GM04503 (cell line): ENCODE measurements at regions not wholly inside any gene's neighbourhood (a gene's known extent, or its start where the extent isn't known, plus 50 kb on each side); places are given as distances from the start of the nearest gene placed in this dataset.
"Not testable (repeated sequence)": the region's sequence is repeated elsewhere in the genome, so short reads cannot be mapped to it uniquely, and the experiment has no call there.

Source experiments
- DNase-seq: peaks from one replicate; pipeline ENCODE4 v3.0.0-alpha.2; 2012; ENCODE audit warnings: low read depth

DNA sequence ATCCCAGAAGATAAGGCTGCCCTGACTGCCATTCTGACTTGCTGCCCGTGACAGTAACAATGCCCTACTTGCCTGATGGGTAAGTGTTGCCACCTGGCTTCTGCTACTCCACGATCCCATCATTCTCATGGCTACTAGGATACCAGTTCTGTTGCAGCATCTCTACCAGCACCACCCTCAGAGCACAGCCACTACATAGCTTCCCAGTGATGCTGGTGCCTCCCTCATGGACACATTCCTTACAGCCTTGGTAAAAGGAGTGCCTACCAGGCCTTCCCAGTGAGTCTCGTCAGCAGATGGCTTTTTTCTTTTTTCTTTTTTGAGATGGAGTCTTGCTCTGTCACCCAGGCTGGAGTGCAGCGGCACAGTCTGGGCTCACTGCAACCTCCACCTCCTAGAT lies 84.4 kb upstream of the CMKLR1 start:
- no peak for DNase-seq

DNA sequence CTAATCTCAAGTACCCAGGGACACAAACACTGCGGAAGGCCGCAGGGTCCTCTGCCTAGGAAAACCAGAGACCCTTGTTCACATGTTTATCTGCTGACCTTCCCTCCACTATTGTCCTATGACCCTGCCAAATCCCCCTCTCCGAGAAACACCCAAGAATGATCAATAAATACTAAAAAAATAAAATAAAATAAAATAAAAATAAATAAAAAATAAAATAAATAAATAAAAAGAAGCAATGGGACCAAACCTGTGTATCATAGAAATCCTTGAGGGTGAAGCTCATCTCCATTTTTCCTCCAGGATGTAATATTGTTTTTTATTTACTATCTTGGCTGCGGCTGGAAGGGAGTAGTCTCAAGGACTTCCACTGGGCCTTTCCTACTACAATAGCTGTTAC lies 82.0 kb upstream of the CMKLR1 start:
- not testable (repeated sequence) for DNase-seq

DNA sequence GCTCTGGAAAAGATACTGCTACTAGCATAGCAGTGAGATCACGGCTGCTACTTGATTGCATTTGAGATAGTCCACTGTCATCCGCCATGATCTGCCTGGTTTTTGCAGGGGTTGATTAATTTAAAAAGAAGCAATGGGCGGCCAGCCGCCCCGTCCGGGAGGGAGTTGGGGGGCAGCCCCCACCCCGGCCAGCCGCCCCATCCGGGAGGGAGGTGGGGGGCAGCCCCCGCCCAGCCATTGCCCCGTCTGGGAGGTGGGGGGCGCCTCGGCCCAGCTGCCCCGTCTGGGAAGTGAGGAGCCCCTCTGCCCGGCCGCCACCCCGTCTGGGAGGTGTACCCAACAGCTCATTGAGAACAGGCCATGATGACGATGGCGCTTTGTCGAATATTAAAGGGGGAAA lies 81.3 kb upstream of the CMKLR1 start:
- not testable (repeated sequence) for DNase-seq

DNA sequence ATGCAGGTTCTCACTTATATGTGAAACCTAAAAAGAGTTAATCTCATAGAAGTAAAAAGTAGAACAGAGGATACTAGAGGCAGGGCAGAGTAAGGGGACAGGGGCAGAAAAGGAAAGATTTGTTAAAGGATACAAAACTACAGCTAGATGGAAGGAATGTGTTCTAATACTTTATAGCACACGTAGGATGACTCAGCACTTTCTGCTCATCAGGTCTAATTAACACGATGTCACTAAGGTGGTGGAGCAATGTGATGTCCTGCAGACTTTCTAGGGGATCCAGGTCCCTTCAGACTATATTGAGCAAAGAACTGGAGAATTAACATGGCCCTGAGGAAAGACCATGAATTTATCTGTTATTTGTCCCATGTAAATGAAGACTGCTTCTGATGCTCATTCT lies 80.8 kb upstream of the CMKLR1 start:
- DNase-seq: no peak

DNA sequence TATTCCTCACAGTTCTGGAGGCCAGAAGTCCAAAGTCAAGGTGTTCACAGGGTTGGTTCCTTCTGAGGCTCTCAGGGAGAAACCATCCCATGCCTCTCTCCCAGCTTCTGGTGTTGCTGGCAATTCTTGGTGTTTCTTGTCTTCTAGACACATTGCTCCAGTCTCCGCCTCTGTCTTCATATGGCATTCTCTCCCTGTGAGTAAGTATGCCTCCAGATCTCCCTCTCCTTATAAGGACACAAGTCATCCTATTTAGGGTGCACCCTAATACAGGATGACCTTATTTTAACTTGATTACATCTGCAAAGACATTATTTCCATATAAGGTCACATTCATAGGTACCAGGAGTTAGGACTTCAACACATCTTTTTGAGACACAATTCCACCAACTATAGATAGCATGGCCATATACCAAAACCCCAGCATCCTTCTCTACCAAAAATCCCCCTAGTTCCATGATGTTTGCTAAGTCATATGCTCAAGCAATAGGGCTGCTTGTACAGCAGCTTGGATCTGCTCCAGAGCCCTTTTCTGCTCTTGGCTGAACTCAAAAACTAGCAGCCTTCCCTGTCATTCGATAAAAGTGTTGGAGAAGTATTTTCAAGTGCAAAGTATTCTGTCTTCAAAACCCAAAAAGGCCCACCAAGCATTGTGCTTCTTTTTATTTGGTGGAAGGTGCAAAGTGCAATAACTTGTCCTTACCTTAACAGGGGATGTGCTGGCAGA lies 79.2 kb upstream of the CMKLR1 start:
- no peak for DNase-seq

DNA sequence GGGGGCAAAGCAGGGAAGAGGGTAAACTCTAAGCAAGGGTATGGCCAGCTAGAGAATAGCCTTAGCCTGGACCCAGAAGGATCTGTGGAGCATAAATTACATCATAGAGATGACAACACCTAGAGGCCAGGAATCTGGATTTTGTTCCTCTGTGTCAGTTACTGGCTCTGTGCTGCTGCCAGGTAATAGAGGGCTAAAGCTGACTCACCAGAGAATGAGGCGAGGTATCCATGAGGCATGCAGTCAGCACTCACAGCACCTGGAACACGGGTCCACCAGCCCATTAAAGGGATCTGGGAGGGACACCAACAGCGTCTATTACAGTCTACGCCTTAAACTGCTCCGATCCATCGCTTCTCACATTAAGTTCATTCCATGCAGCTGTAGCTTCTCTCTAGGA lies 74.9 kb upstream of the CMKLR1 start:
- no peak for DNase-seq

DNA sequence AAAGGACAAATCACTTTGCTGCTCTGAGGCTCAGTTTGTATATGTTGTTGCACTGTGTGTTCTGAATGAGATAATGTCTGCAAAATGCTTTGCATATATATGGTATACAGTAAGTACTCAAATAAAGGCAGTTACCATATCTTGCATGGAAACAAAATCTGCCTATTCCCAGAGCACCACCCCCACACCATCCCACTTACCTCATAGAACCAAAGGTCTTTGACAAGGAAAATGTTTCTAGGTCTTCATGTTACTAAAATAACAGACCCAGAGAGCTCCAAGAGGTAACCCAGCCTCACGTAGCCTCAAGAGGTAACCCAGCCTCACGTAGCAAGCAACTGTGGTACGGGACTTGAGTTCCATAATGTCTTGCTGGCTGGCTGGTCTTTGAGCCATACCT lies 71.6 kb upstream of the CMKLR1 start:
- DNase-seq: no peak

DNA sequence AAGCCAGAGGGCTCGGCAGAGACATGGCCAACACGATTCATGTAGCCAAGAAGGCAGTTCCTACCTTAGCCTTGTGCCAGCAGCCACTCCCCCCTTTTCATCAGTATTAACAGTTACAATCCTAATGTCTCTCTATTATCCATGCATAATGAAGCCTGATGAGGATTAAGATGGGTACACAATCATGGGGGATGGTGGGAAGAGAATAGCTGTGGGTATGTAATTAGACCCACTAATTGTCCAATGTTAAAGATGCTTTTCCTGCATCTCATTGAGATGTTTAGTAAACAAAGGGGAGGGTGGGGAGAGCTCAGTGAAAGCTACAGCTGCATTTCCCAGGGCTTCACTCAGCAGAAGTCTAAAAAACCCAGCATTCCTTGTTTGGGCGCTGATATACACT lies 70.4 kb upstream of the CMKLR1 start:
- no peak for DNase-seq

DNA sequence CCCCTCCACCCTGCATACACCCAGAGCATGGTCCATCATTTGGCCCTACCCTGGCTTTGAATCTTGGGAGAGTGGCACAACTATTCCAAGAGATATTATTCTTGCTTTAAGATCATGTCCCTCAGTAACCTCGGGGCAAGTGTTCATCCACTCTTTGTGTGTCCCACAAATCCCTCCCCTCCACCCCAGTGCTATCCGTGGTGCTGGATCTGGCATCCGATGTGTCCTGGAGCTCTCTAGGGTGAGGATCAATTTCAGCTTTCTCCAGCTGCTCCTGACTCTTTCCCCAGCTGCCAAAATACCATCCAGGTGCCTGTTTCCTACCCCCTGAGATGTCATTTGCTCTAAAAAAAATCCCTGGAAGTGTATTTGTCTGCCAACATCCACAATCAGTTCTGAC lies 64.8 kb upstream of the CMKLR1 start:
- no peak for DNase-seq

DNA sequence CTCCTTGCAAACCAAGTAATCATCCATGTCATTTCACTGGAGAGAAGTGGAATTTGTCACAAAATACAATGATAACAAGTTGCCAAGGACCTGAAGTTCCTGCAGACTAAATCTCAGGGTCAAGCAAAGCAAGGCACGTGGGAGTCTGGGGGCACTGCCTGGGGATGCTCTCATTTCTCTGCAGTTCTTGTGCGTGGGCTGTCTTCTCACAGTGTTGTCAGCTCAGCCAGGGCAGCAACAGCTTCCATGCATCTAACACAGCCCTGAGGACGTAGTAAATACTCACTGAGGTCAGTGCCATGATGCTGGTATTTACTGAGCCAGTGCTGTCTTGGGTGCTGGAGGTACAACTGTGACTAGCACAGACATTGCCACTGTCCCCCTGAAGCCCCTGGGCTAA lies 62.9 kb upstream of the CMKLR1 start:
- no peak for DNase-seq

DNA sequence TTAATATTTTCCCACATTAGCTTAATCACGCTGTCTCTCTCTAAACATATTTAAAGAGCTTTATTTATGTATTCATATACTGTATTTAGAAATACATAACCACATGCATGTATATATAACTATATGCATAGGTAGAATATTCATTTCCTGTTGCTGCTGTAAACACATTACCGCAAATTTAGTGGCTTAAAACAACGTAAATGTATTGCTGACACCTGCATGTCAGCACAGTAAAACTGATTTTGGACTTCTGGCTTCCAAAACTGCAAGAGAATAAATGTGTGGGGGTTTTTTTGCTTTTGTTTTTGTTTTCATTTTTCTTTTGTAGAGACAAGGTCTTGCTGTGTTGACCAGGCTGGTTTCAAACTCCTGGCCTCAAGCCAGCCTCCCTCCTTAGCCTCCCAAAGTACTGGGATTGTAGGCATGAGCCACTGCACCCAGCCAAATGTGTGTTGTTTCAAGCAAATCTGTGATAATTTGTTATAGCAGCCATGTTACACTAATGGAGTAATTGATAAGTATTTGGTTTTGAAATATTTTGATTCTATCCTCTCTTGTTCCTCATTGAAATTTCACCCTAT lies 61.9 kb upstream of the CMKLR1 start:
- DNase-seq: no peak

DNA sequence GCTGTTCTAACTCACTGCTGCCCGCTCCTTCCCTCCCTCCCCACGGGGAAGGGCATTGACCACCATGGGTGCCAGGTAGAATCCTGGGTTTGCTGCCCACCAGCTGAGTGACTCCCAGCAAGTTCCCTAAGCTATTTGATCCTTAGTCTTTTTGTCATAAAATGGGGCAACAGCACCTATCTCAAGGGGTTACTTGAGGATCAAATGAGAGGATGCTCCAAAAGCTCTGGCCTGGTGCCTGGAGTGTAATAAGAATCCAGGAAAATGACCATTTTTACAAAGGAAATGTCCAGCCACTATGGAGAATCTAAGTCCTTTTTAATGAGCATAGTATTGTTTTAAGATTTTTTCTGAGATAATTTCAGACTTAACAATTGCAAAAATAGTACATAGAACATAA lies 61.4 kb upstream of the CMKLR1 start:
- no peak for DNase-seq

DNA sequence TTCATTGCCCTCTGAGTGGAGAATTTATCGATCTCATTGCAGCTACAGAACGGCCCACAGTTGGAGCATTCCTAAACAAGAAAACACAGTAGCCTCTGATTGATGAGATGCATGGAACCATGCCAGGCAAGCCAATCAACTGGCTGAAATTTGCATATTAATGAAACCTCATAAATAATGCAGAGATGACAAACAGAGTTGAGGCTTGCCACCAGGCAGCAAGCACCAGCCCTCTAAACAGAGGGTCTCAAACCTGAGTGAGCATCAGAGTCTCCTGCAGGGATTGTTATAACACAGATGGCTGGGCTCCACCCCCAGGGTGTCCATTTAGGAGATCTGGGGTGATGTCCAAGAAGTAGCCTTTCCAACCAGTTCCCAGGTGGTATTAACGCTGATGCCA lies 60.9 kb upstream of the CMKLR1 start:
- no peak for DNase-seq

DNA sequence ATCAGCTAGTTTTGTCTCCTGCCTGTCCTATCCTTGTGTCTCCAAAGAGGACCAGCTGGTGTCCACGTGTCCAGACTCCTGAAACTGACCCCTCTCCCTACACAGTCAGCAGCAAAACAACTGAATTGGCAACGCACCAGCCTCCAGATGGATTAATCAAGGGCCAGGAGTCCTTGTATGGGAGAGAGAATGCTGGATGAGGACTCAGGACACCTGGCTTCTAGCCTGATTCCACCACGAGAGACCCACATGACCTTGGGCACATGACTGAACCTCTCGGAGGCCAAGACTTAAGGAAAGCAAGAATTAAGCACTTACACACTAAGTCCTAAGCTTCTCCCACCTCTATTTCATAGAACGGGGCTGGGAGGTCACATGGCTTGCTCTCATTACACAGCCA lies 60.4 kb upstream of the CMKLR1 start:
- DNase-seq: no peak

DNA sequence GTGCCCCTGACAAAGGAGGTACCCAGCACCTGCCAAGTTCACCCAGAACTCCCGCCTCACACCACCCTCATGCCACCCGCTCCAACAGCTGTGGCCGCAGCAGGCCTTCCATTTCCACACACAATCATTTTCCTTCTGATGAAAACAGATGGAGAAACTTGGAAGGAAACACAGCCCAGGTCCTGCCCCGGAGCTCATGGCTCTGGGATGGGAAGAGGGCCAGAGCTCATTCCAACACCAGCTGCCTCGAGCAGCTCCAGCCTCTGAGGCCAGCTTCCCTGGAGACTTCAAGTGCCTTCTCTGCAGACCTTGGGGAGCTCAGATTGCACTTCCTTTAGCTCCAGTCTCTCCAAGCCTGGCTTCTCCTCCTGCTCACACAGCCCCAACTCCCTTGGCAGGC lies 55.1 kb upstream of the CMKLR1 start:
- DNase-seq: peak; percentile 37

DNA sequence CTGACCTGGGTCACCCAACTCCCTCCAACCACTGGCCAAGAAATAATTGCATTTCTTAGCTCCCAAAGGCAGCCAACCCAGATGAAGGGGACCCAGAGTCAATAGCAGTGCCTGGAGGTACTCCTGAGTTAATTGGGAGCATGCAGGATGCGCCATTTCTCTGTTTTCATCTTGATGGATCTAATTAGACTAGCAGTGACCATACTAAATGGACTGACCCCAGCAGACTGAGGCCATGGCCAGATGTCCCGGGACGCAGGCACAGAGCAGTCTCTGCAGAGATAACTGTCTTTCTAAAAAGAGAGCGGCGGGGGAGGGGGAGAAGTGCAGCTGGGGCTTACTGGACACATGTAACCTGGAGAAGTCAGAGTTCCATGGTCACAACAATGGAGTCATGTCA lies 53.2 kb upstream of the CMKLR1 start:
- DNase-seq: no peak

DNA sequence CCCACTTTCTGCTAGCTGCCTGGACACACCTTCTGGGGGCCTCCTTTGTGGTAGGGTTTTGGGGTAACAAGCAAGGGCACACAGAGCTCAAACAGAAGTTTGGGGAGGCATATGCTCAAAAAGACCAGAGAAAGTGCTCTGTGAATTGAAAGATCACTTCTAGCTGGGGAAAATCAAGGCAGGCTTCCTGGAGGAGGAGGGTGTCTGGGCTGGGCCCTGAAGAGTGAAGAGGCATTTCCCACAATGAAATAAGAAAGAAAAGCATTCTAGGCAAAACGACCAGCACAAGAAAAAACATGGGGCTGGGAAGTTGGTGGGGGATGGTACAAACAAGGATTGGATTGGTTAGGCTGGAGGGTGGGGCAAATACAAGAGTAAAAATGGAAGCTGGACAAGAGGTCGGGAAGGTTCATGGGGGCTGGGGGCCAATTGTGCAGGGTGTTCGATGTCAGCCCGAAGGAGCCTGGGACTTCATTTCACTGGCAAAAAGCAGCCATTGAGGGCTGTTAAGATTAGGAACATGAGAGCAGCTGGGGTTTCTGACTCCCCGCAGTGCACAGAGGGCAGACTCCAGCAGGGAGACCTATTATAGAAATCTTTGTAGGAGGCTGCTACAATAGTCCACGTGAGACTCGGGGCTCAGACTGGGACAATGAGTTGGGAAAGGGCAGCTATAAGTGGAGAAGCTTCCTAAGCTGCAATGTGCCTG lies 51.5 kb upstream of the CMKLR1 start:
- no peak for DNase-seq

DNA sequence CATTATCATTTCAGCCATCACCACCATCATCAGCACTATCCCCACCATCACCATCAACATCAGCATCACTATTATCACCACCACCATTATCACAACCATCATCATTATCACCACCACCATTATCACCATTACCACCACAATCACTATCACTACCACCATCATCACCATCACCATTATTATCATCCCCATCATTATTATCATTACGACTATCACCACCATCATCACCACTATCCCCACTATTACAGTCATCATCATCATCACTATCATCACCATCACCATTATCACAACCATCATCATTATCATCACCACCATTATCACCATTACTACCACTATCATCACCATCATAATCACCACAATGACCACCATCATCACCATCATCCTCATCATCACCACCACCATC lies 50.4 kb upstream of the CMKLR1 start:
- no peak for DNase-seq
